ENCODE measurements at regions not wholly inside any gene's neighbourhood (a gene's known extent, or its start where the extent isn't known, plus 50 kb on each side); places are given as distances from the start of the nearest gene placed in this dataset.

DNA sequence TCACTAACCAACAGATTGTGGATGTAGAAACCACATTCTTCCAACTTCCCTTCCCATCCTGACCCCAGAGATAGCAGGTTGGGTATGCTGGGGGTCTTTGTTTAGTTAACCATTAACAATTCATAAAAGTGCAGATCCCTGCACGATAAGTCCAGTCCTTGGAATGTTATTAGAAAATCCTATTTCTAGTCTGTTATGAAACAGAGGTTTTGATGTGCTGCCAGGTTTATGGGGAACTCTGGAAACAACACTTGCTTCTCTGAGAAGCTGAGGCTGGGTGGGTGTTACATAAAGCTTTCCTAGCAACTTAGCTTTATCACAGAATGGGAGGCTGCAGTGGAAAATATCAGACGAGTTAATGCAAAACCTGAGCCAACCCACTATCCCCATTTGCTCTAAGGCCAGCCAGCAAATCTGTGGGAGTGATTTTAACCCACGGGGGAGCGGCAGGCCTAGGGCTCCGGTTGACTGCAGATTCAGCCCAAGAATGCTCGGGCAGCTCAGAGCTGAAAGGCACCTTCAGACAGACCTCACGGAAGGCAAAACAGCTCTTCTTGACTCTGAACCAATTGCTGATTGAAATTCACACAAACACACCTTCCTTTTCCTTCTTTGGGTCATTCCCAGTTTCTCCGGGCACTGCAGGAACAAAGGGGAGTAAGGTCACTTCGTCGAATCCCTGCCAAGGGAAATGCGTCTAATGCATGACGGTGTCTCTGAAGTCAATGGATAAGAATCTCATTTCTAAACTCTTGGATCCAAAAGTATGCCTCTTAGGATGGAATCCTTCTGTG, 111.7 kb upstream of the IRF2BP2 start:
- BruUV-seq (replicated peaks): no TSS peak
- H3K4me2 ChIP-seq (ENCODE audit: insufficient read depth, low read length): no peak overlapping the region
- no peaks in the 10 kb centered on the region for H3K27me3 ChIP-seq (ENCODE audit: control insufficient read depth in 2 of 2, insufficient read depth in 2 of 2, low read length in 2 of 2)
- intact Hi-C loops (cut with micrococcal nuclease): loop anchor here (5.0 kb wide), 1 partner anchor 236 kb away; no protein-coding TSS in a partner anchor
- H2AFZ ChIP-seq (ENCODE audit: low read depth, low read length): peak overlapping the region; percentile 87
- POLR2A ChIA-PET: interaction anchor here (0.6 to 3.3 kb wide), 6 partner anchors 14 to 352 kb away, joined by 3 to 27 read pairs (median 4); no protein-coding TSS in a partner anchor
- H3K9me3 ChIP-seq (replicated peaks; ENCODE audit: control insufficient read depth, insufficient read depth, low read depth, low read length): no peaks in the 10 kb centered on the region
- WGBS (ENCODE audit: insufficient coverage, low coverage, missing lambda C conversion rate): 52% methylated on average over 12 of the region's 12 CpGs
- CTCF ChIA-PET (ENCODE audit: low intra/inter-chr PET ratio): no interaction called here
- in situ Hi-C loops (cut with MboI): loop anchor here (10.0 kb wide), 1 partner anchor 107 kb away; the partner anchor contains the start of gene IRF2BP2
- peak overlapping the region; percentile 9 to 65; a peak in 3 of 4 replicates for H3K9ac ChIP-seq (ENCODE audit: insufficient read depth in 1 of 2, low read depth in 2 of 2, low read length in 2 of 2)
- no peaks in the 10 kb centered on the region for H3K36me3 ChIP-seq (ENCODE audit: control insufficient read depth, insufficient read depth, low read length)
- FAIRE-seq: no peak
- peak overlapping the region; percentile 97; the same call in 1 of the 3 replicates for H3K27ac ChIP-seq (ENCODE audit: extremely low read depth, low read depth, low read length)
- H4K20me1 ChIP-seq (replicated peaks; ENCODE audit: control insufficient read depth, insufficient read depth, low read length): no peaks in the 10 kb centered on the region
- DNase-seq (ENCODE audit: extremely low read depth in 1 of 4, low spot score in 3 of 4): peak in 1 of 4 experiments; percentile 43
- H3K9me1 ChIP-seq (ENCODE audit: control insufficient read depth, insufficient read depth, low read length): peaks cover 5% of the 10 kb centered on the region
- peaks cover 39 to 65% of the 10 kb centered on the region in 2 experiments for H3K4me1 ChIP-seq (replicated peaks in 1 of 2; ENCODE audit: control insufficient read depth in 2 of 2, insufficient read depth in 2 of 2, low read length in 2 of 2)
- no peaks in the 10 kb centered on the region for H3K79me2 ChIP-seq (ENCODE audit: control insufficient read depth, insufficient read depth, low read length)
- ATAC-seq: no peak
- no peak overlapping the region for H3K4me3 ChIP-seq
- TF ChIP-seq MBD2 (IDR thresholded peaks at IDR 0.05; ENCODE audit: borderline replicate concordance, low read depth) (no peak; the same call in 1 of the 2 replicates), NR4A1 (CRISPR knock-in tag; IDR thresholded peaks at IDR 0.05) (no peak), NR4A1 (tag; IDR thresholded peaks at IDR 0.05) (peak; percentile 30; the same call in 1 of the 2 replicates), ZNF584 (CRISPR knock-in tag; IDR thresholded peaks at IDR 0.05; ENCODE audit: low read depth) (peak; percentile 76; the same call in 1 of the 2 replicates), CBFA2T3 (IDR thresholded peaks at IDR 0.05) (peak; percentile 11; the same call in 1 of the 2 replicates), DDX20 (tag; IDR thresholded peaks at IDR 0.05; ENCODE audit: low read depth) (peak; percentile 30; the same call in 1 of the 2 replicates), SFPQ (IDR thresholded peaks at IDR 0.05; ENCODE audit: low read depth, low read length) (no peak), BACH1 (tag; IDR thresholded peaks at IDR 0.05) (peak; percentile 15; the same call in 1 of the 2 replicates), TBP (optimal IDR thresholded peaks at IDR 0.05; ENCODE audit: low read depth, low read length) (peak; percentile 13), ELF2 (CRISPR knock-in tag; IDR thresholded peaks at IDR 0.05) (0 out of 2 replicates have a peak, but pooled peaks have one; percentile 16), PTRF (tag; IDR thresholded peaks at IDR 0.05) (peak; percentile 41; the same call in 1 of the 2 replicates), ZNF347 (CRISPR knock-in tag; IDR thresholded peaks at IDR 0.05; ENCODE audit: low read depth) (no peak)
- TF ChIP-seq, protein P1, sequence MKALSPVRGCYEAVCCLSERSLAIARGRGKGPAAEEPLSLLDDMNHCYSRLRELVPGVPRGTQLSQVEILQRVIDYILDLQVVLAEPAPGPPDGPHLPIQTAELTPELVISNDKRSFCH (CRISPR knock-in tag; IDR thresholded peaks at IDR 0.05): no peak
- TF ChIP-seq, protein P1 (tag; IDR thresholded peaks at IDR 0.05): peak; percentile 41; the same call in 1 of the 2 replicates
- TF ChIP-seq, protein P2, sequence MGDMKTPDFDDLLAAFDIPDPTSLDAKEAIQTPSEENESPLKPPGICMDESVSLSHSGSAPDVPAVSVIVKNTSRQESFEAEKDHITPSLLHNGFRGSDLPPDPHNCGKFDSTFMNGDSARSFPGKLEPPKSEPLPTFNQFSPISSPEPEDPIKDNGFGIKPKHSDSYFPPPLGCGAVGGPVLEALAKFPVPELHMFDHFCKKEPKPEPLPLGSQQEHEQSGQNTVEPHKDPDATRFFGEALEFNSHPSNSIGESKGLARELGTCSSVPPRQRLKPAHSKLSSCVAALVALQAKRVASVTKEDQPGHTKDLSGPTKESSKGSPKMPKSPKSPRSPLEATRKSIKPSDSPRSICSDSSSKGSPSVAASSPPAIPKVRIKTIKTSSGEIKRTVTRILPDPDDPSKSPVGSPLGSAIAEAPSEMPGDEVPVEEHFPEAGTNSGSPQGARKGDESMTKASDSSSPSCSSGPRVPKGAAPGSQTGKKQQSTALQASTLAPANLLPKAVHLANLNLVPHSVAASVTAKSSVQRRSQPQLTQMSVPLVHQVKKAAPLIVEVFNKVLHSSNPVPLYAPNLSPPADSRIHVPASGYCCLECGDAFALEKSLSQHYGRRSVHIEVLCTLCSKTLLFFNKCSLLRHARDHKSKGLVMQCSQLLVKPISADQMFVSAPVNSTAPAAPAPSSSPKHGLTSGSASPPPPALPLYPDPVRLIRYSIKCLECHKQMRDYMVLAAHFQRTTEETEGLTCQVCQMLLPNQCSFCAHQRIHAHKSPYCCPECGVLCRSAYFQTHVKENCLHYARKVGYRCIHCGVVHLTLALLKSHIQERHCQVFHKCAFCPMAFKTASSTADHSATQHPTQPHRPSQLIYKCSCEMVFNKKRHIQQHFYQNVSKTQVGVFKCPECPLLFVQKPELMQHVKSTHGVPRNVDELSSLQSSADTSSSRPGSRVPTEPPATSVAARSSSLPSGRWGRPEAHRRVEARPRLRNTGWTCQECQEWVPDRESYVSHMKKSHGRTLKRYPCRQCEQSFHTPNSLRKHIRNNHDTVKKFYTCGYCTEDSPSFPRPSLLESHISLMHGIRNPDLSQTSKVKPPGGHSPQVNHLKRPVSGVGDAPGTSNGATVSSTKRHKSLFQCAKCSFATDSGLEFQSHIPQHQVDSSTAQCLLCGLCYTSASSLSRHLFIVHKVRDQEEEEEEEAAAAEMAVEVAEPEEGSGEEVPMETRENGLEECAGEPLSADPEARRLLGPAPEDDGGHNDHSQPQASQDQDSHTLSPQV (IDR thresholded peaks at IDR 0.05): 0 out of 2 replicates have a peak, but pooled peaks have one; percentile 5

Data from K562 (cell line).